NCI-H510A treated with DMSO at 0.1 percent for 48 hours (cell line): ENCODE measurements at regions not wholly inside any gene's neighbourhood (a gene's known extent, or its start where the extent isn't known, plus 50 kb on each side); places are given as distances from the start of the nearest gene placed in this dataset.
"Not testable (repeated sequence)": the region's sequence is repeated elsewhere in the genome, so short reads cannot be mapped to it uniquely, and the experiment has no call there.

Experiments
- DNase-seq: peaks from one replicate; lab custom pipeline; 2025; lab: John Stamatoyannopoulos, UW

DNA sequence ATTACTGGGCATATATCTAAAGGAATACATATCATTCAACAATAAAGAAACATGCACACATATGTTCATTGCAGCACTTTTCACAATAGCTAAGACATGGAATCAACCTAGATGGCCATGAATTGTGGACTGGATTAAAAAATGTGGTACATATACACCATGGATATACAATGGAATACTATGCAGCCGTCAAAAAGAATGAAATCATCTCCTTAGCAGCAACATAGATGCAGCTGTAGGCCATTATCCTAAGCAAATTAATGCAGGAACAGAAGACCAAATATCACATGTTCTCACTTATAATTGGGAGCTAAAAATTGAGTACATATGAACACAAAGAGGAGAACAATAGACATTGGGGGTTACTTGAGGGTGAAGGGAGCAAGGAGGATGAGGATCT is 175.6 kb downstream of the POLR1F start:
- no peak for DNase-seq

DNA sequence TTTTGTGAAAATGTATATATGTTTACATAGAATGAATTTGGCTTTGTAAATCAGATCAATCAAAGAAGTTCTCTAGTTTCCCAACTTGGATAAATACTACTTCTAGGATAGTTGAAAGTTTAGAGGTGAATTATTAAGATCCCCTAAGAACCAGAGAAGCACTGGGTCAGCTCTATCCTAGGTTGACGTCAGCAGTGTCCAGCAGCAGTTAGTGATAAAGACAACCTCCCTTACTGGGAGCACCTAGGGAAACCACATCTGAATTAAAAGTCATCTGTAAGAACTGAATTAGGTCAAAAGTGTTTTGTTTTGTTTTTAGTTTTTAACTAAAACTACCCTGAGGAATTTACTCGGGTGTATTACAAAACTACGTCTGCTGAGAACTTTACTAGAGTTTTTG is 178.0 kb downstream of the POLR1F start:
- DNase-seq: no peak

DNA sequence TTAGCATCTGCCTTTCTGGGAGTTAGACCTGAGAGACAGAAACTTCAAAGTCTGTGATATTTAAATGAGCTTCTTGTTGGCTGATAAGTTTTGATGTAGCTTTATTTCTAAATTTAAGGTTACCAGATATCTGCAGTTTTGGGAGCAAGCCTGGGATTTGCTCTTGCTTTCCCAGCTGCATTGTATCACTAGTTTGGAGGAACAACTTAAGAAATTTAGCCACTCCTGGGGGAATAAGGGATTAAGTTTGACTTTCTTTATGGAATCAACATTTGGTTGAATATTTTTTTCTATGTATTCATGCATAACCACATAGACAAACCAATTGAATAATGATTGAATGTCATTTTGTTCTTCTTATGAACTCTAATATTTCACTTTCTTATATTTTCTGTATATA is 178.6 kb downstream of the POLR1F start:
- DNase-seq: no peak

DNA sequence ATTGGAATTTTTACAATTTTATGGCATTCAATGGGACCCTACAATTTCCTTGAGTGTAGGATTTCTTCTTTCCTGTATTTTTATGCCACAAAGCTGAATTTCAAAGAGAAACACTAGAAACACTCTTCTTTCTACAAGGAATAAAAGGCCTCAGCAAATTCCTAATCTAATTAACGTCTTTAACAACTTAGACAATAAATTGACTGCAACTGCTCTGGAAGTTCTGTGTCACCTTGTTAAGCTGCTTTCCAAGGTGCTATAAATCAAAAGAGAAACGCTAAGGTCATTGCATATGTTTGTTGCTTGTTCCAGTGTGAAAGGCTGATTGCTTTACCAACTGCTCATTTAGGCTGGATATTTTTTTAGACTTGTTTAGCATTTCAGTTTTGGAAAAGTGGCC is 182.2 kb downstream of the POLR1F start:
- no peak for DNase-seq

DNA sequence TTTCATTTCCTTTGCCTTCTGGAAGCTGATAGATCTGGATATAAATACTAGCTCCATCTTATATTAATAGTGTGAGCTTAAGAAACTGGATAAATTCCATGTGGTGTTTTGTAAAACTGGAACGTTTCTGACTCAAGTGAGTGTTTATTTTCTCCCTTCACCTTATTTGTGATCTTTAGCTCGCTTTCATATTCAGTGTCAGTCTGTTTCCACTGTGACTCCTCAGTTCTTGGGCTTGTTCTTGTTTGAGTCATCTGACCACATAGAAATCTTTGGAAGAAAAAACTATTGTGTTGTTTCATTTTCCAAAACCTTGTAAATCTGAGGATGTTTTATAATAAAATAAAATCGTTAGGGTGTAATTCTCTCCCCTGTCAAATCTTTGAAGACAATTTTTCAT is 186.4 kb downstream of the POLR1F start:
- no peak for DNase-seq

DNA sequence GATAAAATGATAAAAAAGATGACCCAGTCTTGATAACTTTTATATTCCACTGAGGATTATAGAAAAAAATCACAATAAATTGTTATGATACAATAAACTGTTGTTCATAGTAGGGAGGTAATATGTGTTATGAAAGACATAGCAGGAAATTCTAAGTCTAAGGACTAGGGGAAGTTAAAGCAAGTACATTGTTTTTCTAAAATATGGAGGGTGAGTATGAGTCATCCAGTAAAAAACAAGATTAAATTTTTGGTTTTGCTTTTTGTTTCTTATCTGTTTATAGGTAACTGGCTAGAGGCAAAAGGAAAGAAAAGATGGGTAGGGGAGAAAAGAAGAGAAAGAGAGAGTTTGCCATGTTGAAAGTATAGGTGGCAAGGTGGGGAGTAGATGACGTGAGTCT is 188.4 kb downstream of the POLR1F start:
- DNase-seq: no peak

DNA sequence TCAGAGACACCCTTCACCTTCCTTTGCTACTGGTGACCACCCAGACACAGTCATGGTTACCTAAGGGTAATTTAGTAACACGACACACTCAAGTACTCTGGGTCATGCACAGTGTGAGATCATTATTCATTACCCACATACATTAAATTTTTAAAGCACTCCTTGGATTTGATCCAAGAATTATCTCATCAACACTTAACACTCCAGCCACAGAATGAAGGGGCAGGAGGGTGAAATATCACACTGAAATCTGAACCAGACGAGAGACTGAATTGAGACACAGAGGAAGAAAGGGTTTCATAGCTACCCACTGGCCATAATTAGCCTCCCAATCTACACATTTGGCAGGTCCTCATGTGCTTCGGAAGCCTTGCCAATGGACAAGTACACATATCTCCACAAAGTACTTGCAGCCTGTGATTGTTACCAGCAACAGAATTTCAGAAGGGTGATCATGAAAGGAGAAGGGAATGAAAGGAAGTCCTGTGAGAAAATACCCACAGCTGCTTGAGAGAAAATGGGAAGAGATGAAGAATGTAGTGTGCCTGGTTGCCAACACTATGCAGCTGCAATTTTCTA is 189.3 kb downstream of the POLR1F start:
- DNase-seq: peak; percentile 77

DNA sequence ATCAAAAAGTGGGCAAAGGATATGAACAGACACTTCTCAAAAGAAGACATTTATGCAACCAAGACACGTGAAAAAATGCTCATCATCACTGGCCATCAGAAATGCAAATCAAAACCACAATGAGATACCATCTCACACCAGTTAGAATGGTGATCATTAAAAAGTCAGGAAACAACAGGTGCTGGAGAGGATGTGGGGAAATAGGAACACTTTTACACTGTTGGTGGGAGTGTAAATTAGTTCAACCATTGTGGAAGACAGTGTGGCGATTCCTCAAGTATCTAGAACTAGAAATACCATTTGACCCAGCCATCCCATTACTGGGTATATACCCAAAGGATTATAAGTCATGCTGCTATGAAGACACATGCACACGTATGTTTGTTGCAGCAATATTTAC is 191.3 kb downstream of the POLR1F start:
- not testable (repeated sequence) for DNase-seq

DNA sequence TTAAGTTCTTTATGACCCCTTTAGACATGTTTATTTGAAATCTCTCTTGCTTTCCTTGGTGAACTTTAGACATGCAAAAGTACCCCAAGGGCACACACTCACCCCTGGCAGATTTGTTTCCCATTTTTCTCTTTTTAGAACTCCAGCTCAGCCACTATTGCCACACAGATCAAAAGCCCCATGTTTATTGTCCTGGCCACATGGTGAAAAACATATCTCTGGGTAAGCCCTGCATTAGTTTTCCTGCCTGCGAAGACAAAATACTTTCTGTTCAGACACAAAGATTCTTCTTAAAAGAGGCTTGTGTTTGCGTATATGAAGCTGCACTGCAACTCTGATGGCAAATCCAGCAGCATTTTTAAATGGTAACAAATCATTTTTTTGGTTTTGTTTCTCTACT is 200.0 kb downstream of the POLR1F start:
- no peak for DNase-seq

DNA sequence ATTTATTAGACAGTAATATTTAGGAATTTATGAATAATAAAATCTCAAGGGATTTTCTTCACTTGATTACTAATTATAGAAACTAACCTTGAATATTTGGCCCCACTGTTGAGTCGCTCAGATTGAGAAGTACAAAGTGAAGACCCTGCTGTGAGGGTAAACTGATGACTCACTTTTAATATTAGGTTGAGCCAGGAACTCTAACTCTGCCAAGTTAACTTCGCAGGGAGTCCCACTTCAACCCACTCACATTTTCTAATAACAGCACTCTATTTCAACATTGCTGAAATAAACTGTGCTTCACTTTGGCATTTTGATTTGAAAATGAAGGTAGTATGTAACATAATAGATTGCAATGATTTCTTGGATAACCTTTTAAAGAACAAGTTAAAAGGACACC is 200.7 kb downstream of the POLR1F start:
- no peak for DNase-seq

DNA sequence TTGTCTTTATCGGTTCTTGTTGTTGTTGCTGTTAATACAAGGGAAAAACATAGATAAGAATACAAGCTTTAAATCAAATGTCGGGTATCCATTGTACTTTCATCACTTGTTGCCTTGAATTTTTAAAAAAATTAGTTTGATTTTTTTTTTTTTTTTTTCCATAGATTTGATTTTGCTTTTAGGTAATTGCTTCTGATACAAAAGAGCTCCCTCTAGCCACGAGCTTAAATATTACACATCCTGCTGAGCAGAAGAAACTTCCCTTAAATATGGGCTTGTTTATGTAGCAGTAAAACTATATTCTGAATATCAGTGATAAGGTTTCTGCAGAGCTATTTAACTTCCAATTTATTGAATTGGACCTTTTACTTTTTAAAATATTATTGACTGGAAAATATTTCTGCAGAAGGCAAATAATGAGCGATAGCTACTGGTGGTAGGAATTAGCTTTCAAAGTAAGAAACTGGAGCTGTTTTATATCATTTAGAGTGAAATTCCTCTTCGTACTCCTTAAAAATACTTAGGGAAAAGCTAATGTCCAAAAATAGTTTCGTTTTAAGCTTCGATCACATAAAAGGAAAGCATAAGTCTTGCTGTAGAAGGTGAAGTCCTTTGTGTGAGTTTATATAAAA is 216.9 kb downstream of the POLR1F start:
- peak; percentile 28 for DNase-seq

DNA sequence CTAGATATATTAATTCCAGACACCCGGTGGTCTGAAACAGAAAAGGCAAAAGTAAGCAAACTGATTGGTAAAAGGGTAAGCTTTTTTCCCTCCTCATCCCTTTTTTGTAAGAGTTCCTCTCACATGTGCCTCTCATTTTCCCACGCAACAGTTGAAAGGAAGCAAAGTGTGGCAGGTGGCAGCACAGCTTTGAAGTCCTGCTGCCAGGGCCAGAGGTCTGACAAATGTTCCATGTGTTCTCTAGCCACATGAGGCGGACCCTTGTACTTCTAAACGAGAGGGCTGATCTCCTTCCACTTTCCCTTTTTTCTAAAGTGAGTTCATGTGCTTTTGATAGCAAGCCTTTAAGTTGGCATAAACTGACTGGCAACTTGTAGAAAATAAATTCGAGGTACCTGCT is 217.5 kb downstream of the POLR1F start:
- no peak for DNase-seq

DNA sequence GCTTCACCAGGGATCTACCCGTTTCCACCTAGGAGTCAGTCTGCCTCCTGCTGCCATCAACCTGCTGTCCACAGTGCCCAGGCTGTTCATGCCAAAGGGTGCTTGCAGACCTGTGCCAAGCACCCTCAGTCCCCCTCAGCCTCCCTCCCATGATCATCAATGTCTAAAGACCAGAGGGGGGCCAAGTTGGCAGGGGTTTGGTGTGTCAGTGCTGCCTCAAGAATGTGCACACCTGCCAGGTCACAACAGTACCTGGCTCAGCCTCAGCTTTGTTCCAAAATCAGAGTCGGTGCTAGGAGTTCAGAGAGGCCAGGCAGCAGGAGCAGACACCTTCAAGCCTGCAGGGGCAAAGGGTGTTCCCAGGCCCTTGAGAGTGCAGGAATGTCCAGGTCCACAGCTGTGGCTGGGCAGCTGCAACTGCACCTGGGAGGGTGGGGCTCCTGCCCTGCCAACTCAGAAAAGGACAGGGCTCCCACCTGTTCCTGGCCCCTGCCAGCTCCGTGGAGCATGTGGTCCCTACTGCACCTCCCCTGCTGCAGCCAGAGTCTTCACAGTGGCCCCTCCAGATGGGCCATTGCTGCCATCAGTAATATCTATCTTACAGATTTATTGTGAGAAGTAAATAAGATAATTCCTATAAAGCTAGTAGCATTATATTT is 219.5 kb downstream of the POLR1F start:
- no peak for DNase-seq

DNA sequence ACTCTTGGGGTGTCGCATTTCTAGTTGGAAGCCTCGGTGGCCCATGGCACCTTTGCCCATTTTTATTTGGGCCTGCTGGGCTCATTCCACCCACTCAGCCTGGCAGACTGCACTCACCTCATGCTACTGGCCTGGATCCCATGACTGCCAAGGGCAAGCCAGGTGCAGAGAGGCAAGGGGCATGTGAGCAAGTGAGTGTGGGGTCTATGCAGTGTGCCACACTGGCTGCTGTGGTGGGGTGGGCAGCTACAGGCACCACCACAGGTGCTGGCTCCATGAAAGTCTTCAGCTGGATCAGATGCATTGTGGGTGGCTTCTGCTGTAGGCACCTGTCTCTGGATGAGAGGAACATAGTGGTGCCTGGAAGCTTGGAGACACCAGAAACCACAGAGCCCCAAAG is 220.8 kb downstream of the POLR1F start:
- no peak for DNase-seq

DNA sequence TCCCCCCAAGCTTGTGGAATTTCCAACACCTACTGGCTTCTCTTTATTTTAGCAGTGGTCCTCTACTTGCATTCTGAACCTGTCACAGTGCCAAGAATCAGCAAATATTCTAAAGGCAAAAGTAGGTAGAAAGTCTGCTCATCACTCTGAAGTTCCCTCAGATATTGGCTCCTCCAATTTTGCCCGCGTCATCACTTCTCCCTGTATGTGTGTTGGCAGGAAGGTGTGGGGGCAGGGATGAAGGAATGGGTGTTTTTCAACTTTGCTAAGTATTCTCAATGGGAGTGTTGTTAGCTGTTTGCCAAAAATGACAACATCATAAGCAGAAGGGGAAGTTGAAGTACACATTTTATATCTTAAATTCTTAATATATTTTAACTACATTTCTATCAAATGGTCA is 226.2 kb downstream of the POLR1F start:
- no peak for DNase-seq

DNA sequence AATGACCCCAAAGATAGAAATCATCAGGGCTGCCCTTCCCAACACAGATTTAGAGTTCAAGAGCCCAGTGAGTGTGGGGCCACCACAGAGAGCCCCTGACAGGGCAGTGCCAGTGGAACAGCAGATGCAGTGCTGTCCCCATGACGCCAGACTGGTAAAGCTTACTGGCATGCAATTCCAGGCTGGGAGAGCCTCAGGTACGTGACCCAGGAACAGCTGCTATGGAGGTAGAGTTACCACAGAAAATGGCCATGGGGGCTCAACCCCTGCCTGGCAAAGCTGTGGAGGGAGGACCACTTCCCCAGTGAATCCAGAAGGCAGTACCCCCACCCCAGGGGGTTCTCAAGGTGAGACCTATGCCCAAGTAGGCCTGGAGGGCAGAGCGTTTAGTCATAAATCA is 228.5 kb downstream of the POLR1F start:
- no peak for DNase-seq

DNA sequence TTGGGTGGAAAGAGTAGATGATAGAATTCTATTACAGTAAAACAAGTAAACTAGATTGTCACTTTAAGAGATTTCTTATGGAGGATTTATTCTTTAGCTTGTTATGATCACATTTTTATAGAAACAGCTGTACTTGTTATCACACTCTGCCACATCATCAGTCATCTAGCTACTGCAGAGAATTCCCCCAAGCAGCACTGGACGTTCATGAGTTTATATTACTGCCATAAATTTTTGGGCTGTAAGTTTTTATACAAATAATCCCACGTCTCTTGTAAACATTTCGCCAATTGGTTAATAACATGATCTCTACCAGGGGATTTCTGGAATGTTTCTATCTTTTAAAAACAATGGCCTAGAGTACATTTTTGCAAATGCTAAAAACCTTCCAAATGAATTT is 238.8 kb downstream of the POLR1F start:
- no peak for DNase-seq

DNA sequence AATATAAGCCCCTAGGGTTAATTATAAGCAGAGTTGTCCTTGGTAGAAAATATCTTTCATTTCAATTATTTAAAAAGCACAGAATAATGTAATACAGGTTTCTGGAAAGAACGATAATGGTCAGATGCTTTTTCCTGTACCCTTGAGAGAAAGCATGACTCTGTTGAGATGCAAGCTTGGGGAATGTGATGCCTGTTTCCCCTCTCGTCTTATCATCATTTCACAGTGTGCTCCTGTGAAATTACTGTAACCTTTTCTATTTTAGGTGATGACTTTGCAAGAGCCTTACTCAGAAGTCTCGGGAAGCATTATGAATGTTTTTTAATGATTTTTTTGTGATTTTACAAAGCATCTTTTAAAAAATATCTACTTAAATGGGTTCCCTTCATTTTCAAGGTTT is 243.0 kb downstream of the POLR1F start:
- DNase-seq: no peak

DNA sequence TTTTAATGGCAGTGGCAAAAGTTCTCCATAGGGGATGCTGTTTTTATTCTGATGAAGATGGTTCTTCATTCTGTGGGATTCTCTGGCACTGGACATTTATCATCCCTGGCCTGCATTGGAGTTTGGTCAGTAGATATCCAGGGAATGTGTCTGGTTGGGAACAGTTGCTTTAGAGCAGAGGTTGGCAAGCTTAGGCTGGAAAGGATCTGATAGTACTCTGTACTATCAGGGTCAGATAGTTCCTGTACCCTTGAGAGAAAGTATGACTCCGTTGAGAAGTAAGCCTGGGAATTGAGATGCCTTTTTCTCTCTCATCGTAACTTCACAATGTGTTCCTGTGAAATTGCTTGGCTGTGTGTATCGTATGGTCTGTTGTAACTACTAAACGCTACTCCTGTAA is 244.1 kb downstream of the POLR1F start:
- DNase-seq: no peak

DNA sequence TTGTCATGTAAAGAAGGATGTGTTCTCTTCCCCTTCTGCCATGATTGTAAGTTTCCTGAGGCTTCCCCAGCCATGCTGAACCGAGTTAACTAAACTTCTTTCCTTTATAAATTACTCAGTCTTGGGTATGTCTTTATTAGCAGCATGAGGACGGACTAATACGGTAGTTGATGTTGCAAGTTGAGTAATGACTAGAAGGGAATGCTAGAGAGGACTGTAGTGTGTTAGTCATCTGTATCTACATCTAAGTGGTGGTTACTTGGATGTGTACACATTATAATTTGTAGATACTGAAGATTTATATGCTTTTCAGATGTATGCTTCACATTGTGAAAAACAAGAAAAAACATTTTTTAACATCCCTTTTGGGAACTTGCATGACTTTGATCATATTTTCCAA is 244.6 kb downstream of the POLR1F start:
- no peak for DNase-seq

DNA sequence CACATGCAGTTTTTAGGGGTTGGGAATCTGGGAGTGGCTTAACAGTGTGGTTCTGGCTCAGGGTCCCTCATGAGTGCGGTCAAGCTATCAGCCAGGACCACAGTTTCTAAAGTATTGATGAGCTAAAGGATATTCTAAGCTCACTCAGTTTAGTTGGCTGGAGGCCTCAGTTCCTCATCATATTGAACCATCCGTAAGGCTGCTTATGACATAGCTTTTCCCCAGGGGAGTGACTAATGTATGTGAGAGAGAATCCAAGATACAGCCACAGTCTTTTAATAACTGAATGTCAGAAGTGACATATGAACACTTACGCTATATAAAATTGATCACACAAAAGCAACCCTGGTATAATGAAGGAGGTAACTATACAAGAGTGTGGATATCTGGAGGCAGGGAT is 245.3 kb downstream of the POLR1F start:
- DNase-seq: no peak

DNA sequence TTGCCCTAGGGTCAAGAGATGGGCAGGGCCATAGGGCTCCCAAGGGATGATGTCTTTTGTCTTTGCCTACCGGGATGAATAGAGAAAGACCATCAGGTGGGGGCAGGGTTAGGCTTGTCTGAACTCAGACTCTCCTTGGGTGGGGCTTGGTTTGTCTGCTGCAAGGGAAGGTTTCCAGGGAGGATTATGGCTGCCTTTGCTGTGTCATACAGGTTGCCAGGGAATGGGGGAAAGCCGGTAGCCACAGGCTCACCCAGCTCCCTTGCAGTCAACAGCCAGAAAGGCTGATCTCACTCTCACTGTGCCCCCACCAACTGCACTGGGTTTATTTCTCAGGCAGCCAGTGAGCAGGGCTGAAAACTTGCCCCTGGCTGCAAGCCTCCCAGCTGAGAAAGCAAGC is 253.2 kb downstream of the POLR1F start:
- DNase-seq: no peak

DNA sequence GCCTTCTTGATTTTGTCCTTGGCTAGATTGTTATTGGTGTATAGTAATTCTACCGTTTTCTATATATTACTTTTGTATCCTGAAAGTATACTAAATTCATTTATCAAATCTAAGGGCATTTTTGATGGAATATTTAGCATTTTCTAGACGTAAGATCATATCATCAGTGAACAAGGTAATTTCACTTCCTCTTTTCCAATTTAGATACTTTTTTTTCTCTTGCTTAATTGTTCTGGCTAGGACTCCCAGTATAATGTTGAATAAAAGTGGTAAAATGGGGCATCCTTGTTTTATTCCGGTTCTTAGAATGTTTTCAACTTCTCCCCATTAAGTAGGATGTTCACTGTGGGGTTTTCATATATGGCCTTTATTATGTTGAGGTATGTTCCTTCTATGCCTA is 260.7 kb downstream of the POLR1F start:
- DNase-seq: no peak
